ENCODE measurements at regions not wholly inside any gene's neighbourhood (a gene's known extent, or its start where the extent isn't known, plus 50 kb on each side); places are given as distances from the start of the nearest gene placed in this dataset.
"Not testable (repeated sequence)": the region's sequence is repeated elsewhere in the genome, so short reads cannot be mapped to it uniquely, and the experiment has no call there.

DNA sequence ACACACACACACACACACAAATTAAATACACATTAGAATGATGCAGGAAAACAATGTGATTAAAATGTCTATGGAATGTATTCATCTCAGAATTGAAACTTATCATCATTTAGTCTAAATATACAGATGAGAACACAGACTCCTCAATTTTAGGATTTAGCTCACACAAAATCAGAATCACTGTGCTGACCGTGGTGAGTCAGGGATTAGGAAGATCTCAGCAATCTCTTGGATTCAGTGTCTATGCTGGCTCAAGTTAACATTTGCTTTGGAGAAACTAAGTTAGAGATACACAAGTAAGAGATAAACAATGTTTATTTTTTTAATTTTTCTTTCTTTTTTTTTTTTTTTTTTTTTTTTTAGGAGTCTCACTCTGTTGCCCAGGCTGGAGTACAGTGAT, 323.6 kb downstream of the KLF12 start:
- Histone ChIP-seq H3K27me3 (ENCODE audit: insufficient read depth, insufficient read length) (no peaks in the 10 kb centered on the region), H3K4me1 (ENCODE audit: insufficient read depth, insufficient read length) (no peaks in the 10 kb centered on the region), H3K36me3 (ENCODE audit: insufficient read depth, insufficient read length, low read length) (peaks cover 2% of the 10 kb centered on the region), H3K9me3 (ENCODE audit: insufficient read depth, low read length) (no peaks in the 10 kb centered on the region), H3K4me3 (ENCODE audit: insufficient read length, low read depth) (no peak overlapping the region), H3K9ac (ENCODE audit: insufficient read length, low read depth) (no peak overlapping the region)
- no peak for TF ChIP-seq YY1 (IDR thresholded peaks at IDR 0.05; ENCODE audit: insufficient read depth, insufficient read length)
- TF ChIP-seq SUZ12 (IDR thresholded peaks at IDR 0.05; ENCODE audit: extremely low read depth, insufficient read depth, insufficient read length) = no peak
- TF ChIP-seq ZNF274 (IDR thresholded peaks at IDR 0.05; ENCODE audit: low read depth, low read length) = no peak
- no peak for DNase-seq (ENCODE audit: low read depth, low spot score)

- H3K36me3 ChIP-seq (ENCODE audit: insufficient read depth, insufficient read length, low read length) = peaks cover 2% of the 10 kb centered on the region
- TF ChIP-seq YY1 (IDR thresholded peaks at IDR 0.05; ENCODE audit: insufficient read depth, insufficient read length) = no peak
- no peak for TF ChIP-seq ZNF274 (IDR thresholded peaks at IDR 0.05; ENCODE audit: low read depth, low read length)
- TF ChIP-seq SUZ12 (IDR thresholded peaks at IDR 0.05; ENCODE audit: extremely low read depth, insufficient read depth, insufficient read length) = no peak
- no peak overlapping the region for H3K4me3 ChIP-seq (ENCODE audit: insufficient read length, low read depth)
- H3K4me1 ChIP-seq (ENCODE audit: insufficient read depth, insufficient read length) = no peaks in the 10 kb centered on the region
- no peaks in the 10 kb centered on the region for H3K27me3 ChIP-seq (ENCODE audit: insufficient read depth, insufficient read length)
- H3K9ac ChIP-seq (ENCODE audit: insufficient read length, low read depth) = no peak overlapping the region
- H3K9me3 ChIP-seq (ENCODE audit: insufficient read depth, low read length) = no peaks in the 10 kb centered on the region
- DNase-seq (ENCODE audit: low read depth, low spot score) = no peak
These were observed 324.6 kb downstream of the KLF12 start for GRCh38 chr13:73809561-73809960.

DNA sequence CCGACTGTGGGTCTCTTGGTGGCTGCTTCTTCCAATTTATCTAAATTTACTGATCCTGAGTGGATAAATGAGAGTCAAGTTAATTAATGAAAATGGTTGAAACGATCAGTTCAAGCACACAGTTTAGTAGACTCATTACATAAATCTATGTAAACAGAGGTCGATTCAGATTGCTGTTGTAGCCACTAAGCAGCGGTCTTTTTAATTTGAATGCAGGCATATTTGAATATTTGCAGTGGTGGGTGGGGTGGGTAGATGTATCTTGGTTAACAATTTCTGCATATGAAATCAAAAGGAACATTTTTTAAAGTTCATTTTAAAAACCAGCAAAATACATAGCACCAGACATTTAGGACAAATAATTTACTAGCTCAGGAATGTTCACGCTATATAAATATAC, 325.9 kb downstream of the KLF12 start:
- Histone ChIP-seq H3K4me1 (ENCODE audit: insufficient read depth, insufficient read length) (no peaks in the 10 kb centered on the region), H3K4me3 (ENCODE audit: insufficient read length, low read depth) (no peak overlapping the region), H3K9me3 (ENCODE audit: insufficient read depth, low read length) (no peaks in the 10 kb centered on the region), H3K27me3 (ENCODE audit: insufficient read depth, insufficient read length) (no peaks in the 10 kb centered on the region), H3K36me3 (ENCODE audit: insufficient read depth, insufficient read length, low read length) (peaks cover 2% of the 10 kb centered on the region), H3K9ac (ENCODE audit: insufficient read length, low read depth) (no peak overlapping the region)
- no peak for TF ChIP-seq ZNF274 (IDR thresholded peaks at IDR 0.05; ENCODE audit: low read depth, low read length)
- TF ChIP-seq YY1 (IDR thresholded peaks at IDR 0.05; ENCODE audit: insufficient read depth, insufficient read length) = no peak
- no peak for TF ChIP-seq SUZ12 (IDR thresholded peaks at IDR 0.05; ENCODE audit: extremely low read depth, insufficient read depth, insufficient read length)
- no peak for DNase-seq (ENCODE audit: low read depth, low spot score)

GRCh38 chr13:73805326-73805958, 328.8 kb downstream of the KLF12 start:
- DNase-seq (ENCODE audit: low read depth, low spot score); H3K9me3 ChIP-seq (ENCODE audit: insufficient read depth, low read length); H3K36me3 ChIP-seq (ENCODE audit: insufficient read depth, insufficient read length, low read length); H3K27me3 ChIP-seq (ENCODE audit: insufficient read depth, insufficient read length); H3K9ac ChIP-seq (ENCODE audit: insufficient read length, low read depth); H3K4me3 ChIP-seq (ENCODE audit: insufficient read length, low read depth); H3K4me1 ChIP-seq (ENCODE audit: insufficient read depth, insufficient read length): not testable (repeated sequence)

DNA sequence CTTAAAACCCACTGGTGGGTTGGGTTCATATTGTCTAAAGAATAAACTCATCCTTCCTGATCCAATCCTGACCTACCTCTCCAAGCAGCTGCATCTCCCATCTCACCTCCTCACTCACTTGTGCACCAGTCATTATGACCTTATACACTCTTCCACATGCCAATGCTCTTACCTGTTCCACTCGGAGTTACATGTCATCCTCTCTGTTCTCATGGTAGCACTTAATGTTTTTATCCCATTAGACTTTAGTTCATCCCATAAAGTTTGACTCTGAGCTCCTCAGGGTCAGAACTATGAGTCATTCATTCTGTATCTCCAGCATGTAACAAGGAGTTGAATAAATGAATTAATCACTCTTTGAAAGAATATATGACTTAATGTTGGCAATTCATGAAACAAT, 330.2 kb downstream of the KLF12 start:
- Histone ChIP-seq H3K4me3 (ENCODE audit: insufficient read length, low read depth) (no peak overlapping the region), H3K36me3 (ENCODE audit: insufficient read depth, insufficient read length, low read length) (no peaks in the 10 kb centered on the region), H3K9ac (ENCODE audit: insufficient read length, low read depth) (no peak overlapping the region), H3K9me3 (ENCODE audit: insufficient read depth, low read length) (no peaks in the 10 kb centered on the region), H3K4me1 (ENCODE audit: insufficient read depth, insufficient read length) (no peaks in the 10 kb centered on the region), H3K27me3 (ENCODE audit: insufficient read depth, insufficient read length) (no peaks in the 10 kb centered on the region)
- DNase-seq (ENCODE audit: low read depth, low spot score) = no peak
- TF ChIP-seq ZNF274 (IDR thresholded peaks at IDR 0.05; ENCODE audit: low read depth, low read length) (no peak), YY1 (IDR thresholded peaks at IDR 0.05; ENCODE audit: insufficient read depth, insufficient read length) (no peak), SUZ12 (IDR thresholded peaks at IDR 0.05; ENCODE audit: extremely low read depth, insufficient read depth, insufficient read length) (no peak)

GRCh38 chr13:73800011-73800410, 334.2 kb downstream of the KLF12 start:
- no peak for DNase-seq (ENCODE audit: low read depth, low spot score)
- Histone ChIP-seq H3K4me3 (ENCODE audit: insufficient read length, low read depth) (no peak overlapping the region), H3K27me3 (ENCODE audit: insufficient read depth, insufficient read length) (no peaks in the 10 kb centered on the region), H3K4me1 (ENCODE audit: insufficient read depth, insufficient read length) (no peaks in the 10 kb centered on the region), H3K9ac (ENCODE audit: insufficient read length, low read depth) (no peak overlapping the region), H3K36me3 (ENCODE audit: insufficient read depth, insufficient read length, low read length) (no peaks in the 10 kb centered on the region), H3K9me3 (ENCODE audit: insufficient read depth, low read length) (no peaks in the 10 kb centered on the region)
- TF ChIP-seq YY1 (IDR thresholded peaks at IDR 0.05; ENCODE audit: insufficient read depth, insufficient read length) (no peak), ZNF274 (IDR thresholded peaks at IDR 0.05; ENCODE audit: low read depth, low read length) (no peak), SUZ12 (IDR thresholded peaks at IDR 0.05; ENCODE audit: extremely low read depth, insufficient read depth, insufficient read length) (no peak)

- no peak overlapping the region for H3K9ac ChIP-seq (ENCODE audit: insufficient read length, low read depth)
- H3K27me3 ChIP-seq (ENCODE audit: insufficient read depth, insufficient read length) = no peaks in the 10 kb centered on the region
- H3K9me3 ChIP-seq (ENCODE audit: insufficient read depth, low read length) = no peaks in the 10 kb centered on the region
- no peak for DNase-seq (ENCODE audit: low read depth, low spot score)
- TF ChIP-seq SUZ12 (IDR thresholded peaks at IDR 0.05; ENCODE audit: extremely low read depth, insufficient read depth, insufficient read length) = no peak
- TF ChIP-seq ZNF274 (IDR thresholded peaks at IDR 0.05; ENCODE audit: low read depth, low read length) = no peak
- TF ChIP-seq YY1 (IDR thresholded peaks at IDR 0.05; ENCODE audit: insufficient read depth, insufficient read length) = no peak
- H3K4me3 ChIP-seq (ENCODE audit: insufficient read length, low read depth) = no peak overlapping the region
- H3K36me3 ChIP-seq (ENCODE audit: insufficient read depth, insufficient read length, low read length) = no peaks in the 10 kb centered on the region
- no peaks in the 10 kb centered on the region for H3K4me1 ChIP-seq (ENCODE audit: insufficient read depth, insufficient read length)
These were observed 339.4 kb downstream of the KLF12 start for GRCh38 chr13:73794755-73795154.

DNA sequence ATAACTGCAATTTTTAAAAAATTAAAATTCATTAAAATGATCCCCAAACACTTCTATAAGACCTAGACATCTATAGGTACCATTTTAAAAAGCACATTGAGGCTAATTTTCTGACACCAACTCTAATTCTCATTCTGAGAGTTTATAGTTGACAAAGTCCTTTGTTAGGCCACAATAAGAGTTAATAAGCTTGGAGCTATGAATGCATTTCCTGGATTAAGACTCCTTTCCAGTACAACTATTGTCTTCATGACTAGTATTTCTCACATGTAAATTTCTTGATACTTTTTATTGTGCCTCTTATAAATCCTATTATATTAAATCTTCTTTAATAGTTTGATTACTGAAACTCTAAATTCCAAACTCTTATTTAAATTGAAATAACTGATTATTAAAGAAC, 340.8 kb downstream of the KLF12 start:
- H3K27me3 ChIP-seq (ENCODE audit: insufficient read depth, insufficient read length) = no peaks in the 10 kb centered on the region
- no peak overlapping the region for H3K9ac ChIP-seq (ENCODE audit: insufficient read length, low read depth)
- no peaks in the 10 kb centered on the region for H3K36me3 ChIP-seq (ENCODE audit: insufficient read depth, insufficient read length, low read length)
- TF ChIP-seq ZNF274 (IDR thresholded peaks at IDR 0.05; ENCODE audit: low read depth, low read length) (no peak), SUZ12 (IDR thresholded peaks at IDR 0.05; ENCODE audit: extremely low read depth, insufficient read depth, insufficient read length) (no peak), YY1 (IDR thresholded peaks at IDR 0.05; ENCODE audit: insufficient read depth, insufficient read length) (no peak)
- DNase-seq (ENCODE audit: low read depth, low spot score) = no peak
- H3K9me3 ChIP-seq (ENCODE audit: insufficient read depth, low read length) = no peaks in the 10 kb centered on the region
- no peaks in the 10 kb centered on the region for H3K4me1 ChIP-seq (ENCODE audit: insufficient read depth, insufficient read length)
- H3K4me3 ChIP-seq (ENCODE audit: insufficient read length, low read depth) = no peak overlapping the region
